H9 (cell line): ENCODE measurements at regions not wholly inside any gene's neighbourhood (a gene's known extent, or its start where the extent isn't known, plus 50 kb on each side); places are given as distances from the start of the nearest gene placed in this dataset.

Experiments
- DNase-seq: peaks from one replicate; pipeline ENCODE4 v3.0.0-alpha.2; 2017
- H2AFZ ChIP-seq: one replicate; pipeline ENCODE4 v1.6.1; 2013; ENCODE audit warnings: mild to moderate bottlenecking, low read length, control low read depth, moderate library complexity
- H2AK5ac ChIP-seq: 2 replicates; pipeline ENCODE4 v1.6.1; 2013; ENCODE audit warnings: low read length, control low read depth, mixed read lengths; ENCODE audit not compliant: insufficient read length
- H2BK120ac ChIP-seq: one replicate; pipeline ENCODE4 v1.6.1; 2013; ENCODE audit warnings: low read depth, mild to moderate bottlenecking, low read length, control low read depth, inconsistent platforms; ENCODE audit not compliant: poor library complexity, severe bottlenecking
- H2BK12ac ChIP-seq: 2 replicates; pipeline ENCODE4 v1.6.1; 2013; ENCODE audit warnings: low read length, control low read depth, mixed read lengths, low read depth; ENCODE audit not compliant: insufficient read length
- H2BK15ac ChIP-seq: 2 replicates; pipeline ENCODE4 v1.6.1; 2013; ENCODE audit warnings: low read depth, low read length, control low read depth
- H2BK20ac ChIP-seq: one replicate; pipeline ENCODE4 v1.6.1; 2013; ENCODE audit warnings: low read depth, mild to moderate bottlenecking, low read length, control low read depth, inconsistent platforms; ENCODE audit not compliant: poor library complexity, severe bottlenecking
- H2BK5ac ChIP-seq: 2 replicates; pipeline ENCODE4 v1.6.1; 2013; ENCODE audit warnings: low read length, control low read depth, mixed read lengths; ENCODE audit not compliant: insufficient read length
- H3K14ac ChIP-seq: 2 replicates; pipeline ENCODE4 v1.6.1; 2013; ENCODE audit warnings: low read length, control low read depth; ENCODE audit not compliant: insufficient read depth
- H3K18ac ChIP-seq: 2 replicates; pipeline ENCODE4 v1.6.1; 2013; ENCODE audit warnings: low read depth, mild to moderate bottlenecking, mixed read lengths, low read length, control low read depth; ENCODE audit not compliant: insufficient read length
- H3K23ac ChIP-seq: 2 replicates; pipeline ENCODE4 v1.6.1; 2013; ENCODE audit warnings: low read length, control low read depth, mixed read lengths, low read depth; ENCODE audit not compliant: insufficient read length
- H3K23me2 ChIP-seq: 2 replicates; pipeline ENCODE4 v1.6.1; 2013; ENCODE audit warnings: low read depth, mild to moderate bottlenecking, mixed read lengths, low read length, control low read depth; ENCODE audit not compliant: insufficient read length, poor library complexity, severe bottlenecking
- H3K27ac ChIP-seq: 2 replicates; pipeline ENCODE4 v1.5.1; 2013; ENCODE audit warnings: low read length, control low read depth, mixed read lengths, low read depth; ENCODE audit not compliant: insufficient read length
- H3K27me3 ChIP-seq: 2 replicates; pipeline ENCODE4 v1.6.1; 2013; ENCODE audit warnings: low read length, control low read depth, inconsistent platforms; ENCODE audit not compliant: insufficient read depth
- H3K4ac ChIP-seq: 2 replicates; pipeline ENCODE4 v1.6.1; 2013; ENCODE audit warnings: low read depth, mild to moderate bottlenecking, control low read depth, inconsistent platforms, low read length, moderate library complexity
- H3K4me1 ChIP-seq: 2 replicates; pipeline ENCODE4 v1.6.1; 2013; ENCODE audit warnings: low read length, control low read depth, inconsistent platforms; ENCODE audit not compliant: insufficient read depth
- H3K4me2 ChIP-seq: 2 replicates; pipeline ENCODE4 v1.6.1; 2013; ENCODE audit warnings: low read length, control low read depth, mixed read lengths; ENCODE audit not compliant: insufficient read length, insufficient read depth
- H3K56ac ChIP-seq: 2 replicates; pipeline ENCODE4 v1.6.1; 2013; ENCODE audit warnings: low read depth, mild to moderate bottlenecking, mixed read lengths, low read length, control low read depth; ENCODE audit not compliant: insufficient read length
- H3K79me1 ChIP-seq: 2 replicates; pipeline ENCODE4 v1.6.1; 2013; ENCODE audit warnings: low read depth, mild to moderate bottlenecking, moderate library complexity, low read length, control low read depth, inconsistent platforms; ENCODE audit not compliant: insufficient read depth, poor library complexity, severe bottlenecking
- H3K79me2 ChIP-seq: 2 replicates; pipeline ENCODE4 v1.6.1; 2013; ENCODE audit warnings: low read length, control low read depth, inconsistent platforms; ENCODE audit not compliant: insufficient read depth
- H3K9ac ChIP-seq: 2 replicates; pipeline ENCODE4 v1.6.1; 2013; ENCODE audit warnings: low read length, control low read depth, mixed read lengths; ENCODE audit not compliant: insufficient read length; ENCODE audit errors: extremely low read depth
- H3K9me3 ChIP-seq: one replicate; pipeline ENCODE4 v1.6.1; 2013; ENCODE audit warnings: low read depth, low read length, inconsistent platforms; ENCODE audit not compliant: control insufficient read depth
- H3T11ph ChIP-seq: one replicate; pipeline ENCODE4 v1.6.1; 2013; ENCODE audit warnings: mild to moderate bottlenecking, low read length, control low read depth, inconsistent platforms
- H4K20me1 ChIP-seq: one replicate; pipeline ENCODE4 v1.6.1; 2013; ENCODE audit not compliant: control insufficient read depth, insufficient read length, insufficient read depth
- H4K5ac ChIP-seq: 2 replicates; pipeline ENCODE4 v1.6.1; 2013; ENCODE audit warnings: low read depth, mild to moderate bottlenecking, mixed read lengths, low read length, control low read depth; ENCODE audit not compliant: insufficient read length
- H4K8ac ChIP-seq: replicated peaks from 2 replicates; pipeline ENCODE4 v1.6.1; 2013; ENCODE audit warnings: low read length, control low read depth, mixed read lengths, low read depth; ENCODE audit not compliant: insufficient read length
- H4K91ac ChIP-seq: 2 replicates; pipeline ENCODE4 v1.6.1; 2013; ENCODE audit warnings: low read depth, mild to moderate bottlenecking, moderate library complexity, mixed read lengths, low read length, control low read depth; ENCODE audit not compliant: insufficient read length
- H3K27ac Mint-ChIP-seq, 3 experiments: 2 replicates in 2 of 3; 3 replicates in 1 of 3; pipeline ENCODE4 v1.8.0; 2020 to 2021; ENCODE audit warnings: mixed read lengths in 3 of 3, mild to moderate bottlenecking in 1 of 3, moderate library complexity in 1 of 3
- H3K27me3 Mint-ChIP-seq: 2 replicates; pipeline ENCODE4 v1.8.0; 2021; ENCODE audit warnings: low read depth, mild to moderate bottlenecking, moderate library complexity, mixed read lengths
- H3K36me3 Mint-ChIP-seq, 3 experiments: 2 replicates in 2 of 3; 3 replicates in 1 of 3; pipeline ENCODE4 v1.8.0; 2020 to 2021; ENCODE audit warnings: low read depth in 3 of 3, mixed read lengths in 3 of 3; ENCODE audit not compliant: insufficient read depth in 1 of 3
- H3K4me1 Mint-ChIP-seq, 2 experiments: 2 replicates each; pipeline ENCODE4 v1.8.0; 2020; ENCODE audit warnings: mixed read lengths in 2 of 2
- H3K4me3 Mint-ChIP-seq, 2 experiments: 2 replicates in 1 of 2; 3 replicates in 1 of 2; pipeline ENCODE4 v1.8.0; 2020 to 2021; ENCODE audit warnings: mild to moderate bottlenecking in 2 of 2, mixed read lengths in 2 of 2, moderate library complexity in 1 of 2
- H3K9me3 Mint-ChIP-seq, 2 experiments: 2 replicates in 1 of 2; 3 replicates in 1 of 2; pipeline ENCODE4 v1.8.0; 2020; ENCODE audit warnings: mild to moderate bottlenecking in 2 of 2, mixed read lengths in 2 of 2, moderate library complexity in 1 of 2
- WGBS: extraction: QIAGEN DNeasy Blood & Tissue Kit; methylation state at CpG from one replicate; pipeline ENCODE4 v1.1.7; 2013; ENCODE audit warnings: missing lambda C conversion rate, low lambda C conversion rate, mixed read lengths; ENCODE audit not compliant: insufficient read length; ENCODE audit errors: extremely low coverage; 5-methylcytosine and 5-hydroxymethylcytosine counted together
- TF ChIP-seq, protein P1 (sequence below): fragments of 200-600 bp; sonication (generic); conservative IDR thresholded peaks from 3 replicates; pipeline ENCODE4 v1.8.0; 2021; ENCODE audit warnings: antibody characterized with exemption, mild to moderate bottlenecking

DNA sequence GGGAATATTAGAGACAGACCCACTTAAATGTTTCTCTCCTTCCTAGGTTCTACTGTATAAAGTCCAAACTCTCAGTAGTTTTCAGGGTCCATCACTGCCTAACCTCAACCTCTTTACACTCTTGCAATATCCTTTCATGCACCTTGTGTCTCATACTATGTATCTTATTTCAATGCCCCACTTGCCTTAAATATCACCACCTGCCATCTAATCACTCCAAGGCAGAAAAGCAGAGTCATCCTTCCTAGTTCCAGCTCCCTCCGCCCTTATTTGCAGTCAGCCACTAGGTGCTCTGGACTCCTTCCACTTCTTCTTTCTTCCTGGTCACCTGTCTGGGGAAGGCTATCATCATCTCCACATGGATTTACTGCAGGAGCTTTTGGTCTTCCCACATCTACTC is 322.0 kb downstream of the MFSD1 start:
- Histone ChIP-seq H3K4me2 (no peak overlapping the region), H3K79me2 (no peaks in the 10 kb centered on the region), H3K23me2 (no peaks in the 10 kb centered on the region), H3K79me1 (no peaks in the 10 kb centered on the region), H2AFZ (no peak overlapping the region), H3K56ac (no peak overlapping the region), H3K27ac (no peak overlapping the region), H2AK5ac (no peak overlapping the region), H3K9ac (no peak overlapping the region), H3K14ac (no peak overlapping the region), H3K4ac (no peak overlapping the region), H2BK15ac (no peak overlapping the region), H4K20me1 (no peaks in the 10 kb centered on the region), H3K9me3 (no peaks in the 10 kb centered on the region), H4K5ac (no peak overlapping the region), H2BK12ac (no peak overlapping the region), H3K23ac (no peak overlapping the region), H2BK5ac (no peak overlapping the region), H3K4me1 (no peaks in the 10 kb centered on the region), H3K27me3 (no peaks in the 10 kb centered on the region), H4K91ac (no peak overlapping the region), H3K18ac (no peak overlapping the region), H2BK120ac (no peak overlapping the region), H4K8ac (no peak overlapping the region), H2BK20ac (no peak overlapping the region), H3T11ph (no peak overlapping the region)
- TF ChIP-seq, protein P1, sequence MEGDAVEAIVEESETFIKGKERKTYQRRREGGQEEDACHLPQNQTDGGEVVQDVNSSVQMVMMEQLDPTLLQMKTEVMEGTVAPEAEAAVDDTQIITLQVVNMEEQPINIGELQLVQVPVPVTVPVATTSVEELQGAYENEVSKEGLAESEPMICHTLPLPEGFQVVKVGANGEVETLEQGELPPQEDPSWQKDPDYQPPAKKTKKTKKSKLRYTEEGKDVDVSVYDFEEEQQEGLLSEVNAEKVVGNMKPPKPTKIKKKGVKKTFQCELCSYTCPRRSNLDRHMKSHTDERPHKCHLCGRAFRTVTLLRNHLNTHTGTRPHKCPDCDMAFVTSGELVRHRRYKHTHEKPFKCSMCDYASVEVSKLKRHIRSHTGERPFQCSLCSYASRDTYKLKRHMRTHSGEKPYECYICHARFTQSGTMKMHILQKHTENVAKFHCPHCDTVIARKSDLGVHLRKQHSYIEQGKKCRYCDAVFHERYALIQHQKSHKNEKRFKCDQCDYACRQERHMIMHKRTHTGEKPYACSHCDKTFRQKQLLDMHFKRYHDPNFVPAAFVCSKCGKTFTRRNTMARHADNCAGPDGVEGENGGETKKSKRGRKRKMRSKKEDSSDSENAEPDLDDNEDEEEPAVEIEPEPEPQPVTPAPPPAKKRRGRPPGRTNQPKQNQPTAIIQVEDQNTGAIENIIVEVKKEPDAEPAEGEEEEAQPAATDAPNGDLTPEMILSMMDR = no peak
- Mint-ChIP-seq H3K36me3 (no peaks in the 10 kb centered on the region), H3K27ac (peak overlapping the region in 1 of 3 experiments; percentile 40; a peak in 1 of 7 replicates), H3K27me3 (peaks cover 2% of the 10 kb centered on the region; the same call in 1 of the 2 replicates), H3K4me1 (no peaks in the 10 kb centered on the region), H3K9me3 (no peaks in the 10 kb centered on the region), H3K4me3 (no peak overlapping the region)
- no CpG with 5 or more reads among the region's 1 CpG for WGBS
- no peak for DNase-seq
